PC-3 (cell line): ENCODE measurements at regions not wholly inside any gene's neighbourhood (a gene's known extent, or its start where the extent isn't known, plus 50 kb on each side); places are given as distances from the start of the nearest gene placed in this dataset.

Source experiments
- ATAC-seq: fragments of 200-7000 bp; cut with Tn5 transposase; 2 replicates; pipeline ENCODE4 v1.9.1; 2020; ENCODE audit warnings: mild to moderate bottlenecking, moderate library complexity
- BruUV-seq: library from RNA; stranded (reverse); fragments of 400-500 nt; replicated peaks from 2 replicates; lab custom pipeline; 2021; lab: Mats Ljungman, UMichigan
- CTCF ChIA-PET: fragments of 300-600 bp; sonication (Branson Sonifier 250); formaldehyde crosslinking; loops from one replicate; lab custom pipeline; 2022; ENCODE audit warnings: antibody characterized with exemption; lab: Charles Lee
- POLR2A ChIA-PET: fragments of 300-600 bp; sonication (Branson Sonifier 250); formaldehyde crosslinking; loops from one replicate; lab custom pipeline; 2022; ENCODE audit warnings: antibody characterized with exemption; ENCODE audit not compliant: unreplicated experiment; lab: Charles Lee
- DNase-seq: peaks from one replicate; pipeline ENCODE4 v3.0.0-alpha.2; 2015
- H2AFZ ChIP-seq: fragments of 300-600 bp; sonication (generic); 2 replicates; pipeline ENCODE4 v1.6.0; 2016; ENCODE audit warnings: antibody characterized with exemption, low read length
- H3F3A ChIP-seq: fragments of 300-600 bp; sonication (generic); one replicate; pipeline ENCODE4 v1.6.0; 2017; ENCODE audit warnings: antibody characterized with exemption, low read length, control low read depth, mild to moderate bottlenecking; ENCODE audit not compliant: unreplicated experiment
- H3K27ac ChIP-seq: fragments of 300-600 bp; sonication (generic); 2 replicates; pipeline ENCODE4 v1.5.1; 2016; ENCODE audit warnings: mild to moderate bottlenecking, low read length
- H3K27me3 ChIP-seq: fragments of 300-600 bp; sonication (generic); 2 replicates; pipeline ENCODE4 v1.6.1; 2016; ENCODE audit warnings: low read length, mixed read lengths
- H3K36me3 ChIP-seq: fragments of 300-600 bp; sonication (generic); 2 replicates; pipeline ENCODE4 v1.6.1; 2016; ENCODE audit warnings: low read depth, mixed run types, low read length, mixed read lengths
- H3K4me1 ChIP-seq: fragments of 300-600 bp; sonication (generic); 2 replicates; pipeline ENCODE4 v1.5.1; 2016; ENCODE audit warnings: low read length; ENCODE audit not compliant: insufficient read depth
- H3K4me2 ChIP-seq: fragments of 300-600 bp; sonication (generic); 2 replicates; pipeline ENCODE4 v1.6.0; 2016; ENCODE audit warnings: low read length
- H3K4me3 ChIP-seq: fragments of 300-600 bp; sonication (generic); 2 replicates; pipeline ENCODE4 v1.5.1; 2016; ENCODE audit warnings: mild to moderate bottlenecking, low read length, mixed read lengths
- H3K79me2 ChIP-seq: fragments of 300-600 bp; sonication (generic); 2 replicates; pipeline ENCODE4 v1.6.1; 2017; ENCODE audit warnings: low read length, mixed read lengths
- H3K9ac ChIP-seq: fragments of 300-600 bp; sonication (generic); 2 replicates; pipeline ENCODE4 v1.6.0; 2016; ENCODE audit warnings: mild to moderate bottlenecking, low read length
- H3K9me2 ChIP-seq: fragments of 300-600 bp; sonication (generic); replicated peaks from 2 replicates; pipeline ENCODE4 v1.6.1; 2016; ENCODE audit warnings: mixed run types, low read length, mixed read lengths
- H3K9me3 ChIP-seq: fragments of 300-600 bp; sonication (generic); 2 replicates; pipeline ENCODE4 v1.6.1; 2016; ENCODE audit warnings: low read length, mixed read lengths
- H4K20me1 ChIP-seq: fragments of 300-600 bp; sonication (generic); 2 replicates; pipeline ENCODE4 v1.6.1; 2016; ENCODE audit warnings: low read length, mixed read lengths
- CTCF ChIP-seq: fragments of 300-600 bp; sonication (generic); conservative IDR thresholded peaks from 2 replicates; pipeline ENCODE4 v1.5.1; 2017; ENCODE audit warnings: antibody characterized with exemption, low read depth, mild to moderate bottlenecking, low read length
- EZH2 ChIP-seq: fragments of 300-600 bp; sonication (generic); IDR thresholded peaks from one replicate; pipeline ENCODE4 v1.6.1; 2017; ENCODE audit warnings: antibody characterized with exemption, mild to moderate bottlenecking, low read length; ENCODE audit not compliant: unreplicated experiment
- EZH2phosphoT487 ChIP-seq: fragments of 300-600 bp; sonication (generic); IDR thresholded peaks from 2 replicates; pipeline ENCODE4 v1.6.1; 2018; ENCODE audit warnings: mild to moderate bottlenecking, antibody characterized with exemption, low read length, borderline replicate concordance
- intact Hi-C: fragments of 100-400 bp; cut with micrococcal nuclease; formaldehyde crosslinking; loops from 2 replicates; pipeline ENCODE4 v1.9.0; 2023

- intact Hi-C loops = no loop called here
- no TSS peak for BruUV-seq
- ATAC-seq (no peak), DNase-seq (no peak)
- Histone ChIP-seq H3K79me2 (no peaks in the 10 kb centered on the region), H3K9ac (no peak overlapping the region), H3K4me1 (peaks cover 4% of the 10 kb centered on the region; the same call in 1 of the 2 replicates), H3K4me2 (no peak overlapping the region), H3K27me3 (no peaks in the 10 kb centered on the region), H3K4me3 (no peak overlapping the region), H4K20me1 (no peaks in the 10 kb centered on the region), H3K36me3 (no peaks in the 10 kb centered on the region), H3K9me2 (no peaks in the 10 kb centered on the region), H3F3A (no peaks in the 10 kb centered on the region), H2AFZ (no peak overlapping the region), H3K9me3 (no peaks in the 10 kb centered on the region), H3K27ac (no peak overlapping the region)
- ChIA-PET POLR2A (no interaction called here), CTCF (interaction anchor here (0.8 kb wide), 1 partner anchor 129 kb away, joined by 5 read pairs; no protein-coding TSS in a partner anchor)
- no peak for TF ChIP-seq EZH2
- no peak for TF ChIP-seq EZH2phosphoT487
- TF ChIP-seq CTCF = no peak
These were observed 282.1 kb downstream of the CD83 start for GRCh38 chr6:14399635-14400034.

GRCh38 chr6:14401246-14401645, 283.7 kb downstream of the CD83 start:
- TF ChIP-seq EZH2phosphoT487 (no peak), EZH2 (no peak), CTCF (no peak)
- no peak overlapping the region for H2AFZ ChIP-seq
- no peak overlapping the region for H3K4me3 ChIP-seq
- H3K4me1 ChIP-seq = peaks cover 4% of the 10 kb centered on the region; the same call in 1 of the 2 replicates
- no peaks in the 10 kb centered on the region for H4K20me1 ChIP-seq
- no peaks in the 10 kb centered on the region for H3K9me3 ChIP-seq
- H3K4me2 ChIP-seq = no peak overlapping the region
- ATAC-seq (no peak), DNase-seq (no peak)
- no peaks in the 10 kb centered on the region for H3K79me2 ChIP-seq
- no peaks in the 10 kb centered on the region for H3K9me2 ChIP-seq
- intact Hi-C loops = no loop called here
- CTCF ChIA-PET = no interaction called here
- no peaks in the 10 kb centered on the region for H3K27me3 ChIP-seq
- BruUV-seq = no TSS peak
- no peaks in the 10 kb centered on the region for H3F3A ChIP-seq
- no peaks in the 10 kb centered on the region for H3K36me3 ChIP-seq
- no peak overlapping the region for H3K9ac ChIP-seq
- H3K27ac ChIP-seq = no peak overlapping the region
- POLR2A ChIA-PET = no interaction called here

- Histone ChIP-seq H2AFZ (no peak overlapping the region), H3K4me3 (no peak overlapping the region), H3K27me3 (no peaks in the 10 kb centered on the region), H3K27ac (no peak overlapping the region), H4K20me1 (no peaks in the 10 kb centered on the region), H3K4me1 (no peaks in the 10 kb centered on the region), H3K36me3 (no peaks in the 10 kb centered on the region), H3K4me2 (no peak overlapping the region), H3K9me2 (no peaks in the 10 kb centered on the region), H3K79me2 (no peaks in the 10 kb centered on the region), H3K9me3 (no peaks in the 10 kb centered on the region), H3F3A (no peaks in the 10 kb centered on the region), H3K9ac (no peak overlapping the region)
- no peak for DNase-seq
- TF ChIP-seq CTCF (no peak), EZH2phosphoT487 (no peak), EZH2 (no peak)
- BruUV-seq = no TSS peak
- CTCF ChIA-PET = no interaction called here
- intact Hi-C loops = no loop called here
- POLR2A ChIA-PET = no interaction called here
- no peak for ATAC-seq
These were observed 289.2 kb downstream of the CD83 start for GRCh38 chr6:14406614-14407331.
